ENCODE measurements at regions not wholly inside any gene's neighbourhood (a gene's known extent, or its start where the extent isn't known, plus 50 kb on each side); places are given as distances from the start of the nearest gene placed in this dataset.

GRCh38 chr13:111511219-111511732 lies 190.8 kb downstream of the TEX29 start:
- WGBS, 2 donors = 74 to 80% methylated on average over 3 of the region's 3 CpGs
- ATAC-seq (ENCODE audit: insufficient read depth, low FRiP score) (no peak), DNase-seq (no peak)
- H3K9me3 ChIP-seq (ENCODE audit: control insufficient read depth in 4 of 4, insufficient read depth in 3 of 4, low read length in 3 of 4) = peaks cover 0 to 4% (median 0%) of the 10 kb centered on the region in 4 donors
- TF ChIP-seq, protein P1, sequence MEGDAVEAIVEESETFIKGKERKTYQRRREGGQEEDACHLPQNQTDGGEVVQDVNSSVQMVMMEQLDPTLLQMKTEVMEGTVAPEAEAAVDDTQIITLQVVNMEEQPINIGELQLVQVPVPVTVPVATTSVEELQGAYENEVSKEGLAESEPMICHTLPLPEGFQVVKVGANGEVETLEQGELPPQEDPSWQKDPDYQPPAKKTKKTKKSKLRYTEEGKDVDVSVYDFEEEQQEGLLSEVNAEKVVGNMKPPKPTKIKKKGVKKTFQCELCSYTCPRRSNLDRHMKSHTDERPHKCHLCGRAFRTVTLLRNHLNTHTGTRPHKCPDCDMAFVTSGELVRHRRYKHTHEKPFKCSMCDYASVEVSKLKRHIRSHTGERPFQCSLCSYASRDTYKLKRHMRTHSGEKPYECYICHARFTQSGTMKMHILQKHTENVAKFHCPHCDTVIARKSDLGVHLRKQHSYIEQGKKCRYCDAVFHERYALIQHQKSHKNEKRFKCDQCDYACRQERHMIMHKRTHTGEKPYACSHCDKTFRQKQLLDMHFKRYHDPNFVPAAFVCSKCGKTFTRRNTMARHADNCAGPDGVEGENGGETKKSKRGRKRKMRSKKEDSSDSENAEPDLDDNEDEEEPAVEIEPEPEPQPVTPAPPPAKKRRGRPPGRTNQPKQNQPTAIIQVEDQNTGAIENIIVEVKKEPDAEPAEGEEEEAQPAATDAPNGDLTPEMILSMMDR (IDR thresholded peaks at IDR 0.05; ENCODE audit: control extremely low read depth, extremely low read depth) = no peak
- H3K36me3 ChIP-seq (ENCODE audit: control insufficient read depth in 4 of 4, insufficient read depth in 4 of 4, low read length in 4 of 4) = no peaks in the 10 kb centered on the region
- H3K4me3 ChIP-seq = no peak overlapping the region
- H3K27ac ChIP-seq (ENCODE audit: low read depth in 1 of 2, low read length in 1 of 2) = no peak overlapping the region
- H3K9ac ChIP-seq (ENCODE audit: insufficient read depth in 1 of 2, low read length in 2 of 2) = no peak overlapping the region
- no peaks in the 10 kb centered on the region for H3K4me1 ChIP-seq (ENCODE audit: control insufficient read depth in 5 of 5, insufficient read depth in 5 of 5, low read length in 5 of 5)
- H3K27me3 ChIP-seq (ENCODE audit: control insufficient read depth in 3 of 3, insufficient read depth in 3 of 3, low read length in 2 of 3) = peaks cover 0 to 16% (median 0%) of the 10 kb centered on the region in 3 donors

DNA sequence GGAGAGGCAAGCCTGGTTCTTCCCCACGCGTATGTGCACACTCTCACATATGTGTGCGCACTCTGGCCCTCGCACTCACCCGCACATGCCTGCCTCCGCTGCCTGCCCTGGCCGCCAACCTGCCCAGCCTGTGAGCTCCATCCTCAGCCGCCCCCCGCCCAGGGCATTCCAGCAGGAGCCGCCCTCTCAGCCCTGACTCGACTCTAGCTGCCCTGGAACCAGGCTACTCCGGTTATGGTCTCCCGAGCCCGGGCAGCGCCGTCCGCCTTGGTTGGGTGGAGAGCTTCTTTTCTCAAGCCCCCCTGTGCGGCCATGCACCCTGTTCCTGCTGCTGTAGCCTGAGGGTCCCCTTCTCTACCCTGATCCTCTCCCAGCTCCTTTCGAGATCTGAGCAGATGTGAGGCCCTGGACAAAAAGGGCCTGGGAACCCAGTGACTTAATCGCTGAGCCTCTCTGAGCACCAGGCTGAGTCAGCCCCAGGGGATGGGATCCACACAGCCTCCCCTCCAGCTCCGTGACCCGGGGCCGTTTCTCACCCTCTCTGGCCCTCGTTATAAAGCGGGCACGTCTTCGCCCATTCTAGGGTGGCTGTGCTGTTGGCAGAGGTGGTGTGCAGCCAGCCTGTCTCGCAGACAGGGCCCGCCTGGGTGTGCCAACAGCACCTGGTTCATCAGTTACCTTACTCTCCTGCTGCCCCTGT lies 191.5 kb downstream of the TEX29 start:
- Histone ChIP-seq H3K27me3 (ENCODE audit: control insufficient read depth in 3 of 3, insufficient read depth in 3 of 3, low read length in 2 of 3) (peaks cover 0 to 16% (median 0%) of the 10 kb centered on the region in 3 donors), H3K27ac (ENCODE audit: low read depth in 1 of 2, low read length in 1 of 2) (no peak overlapping the region), H3K4me1 (ENCODE audit: control insufficient read depth in 5 of 5, insufficient read depth in 5 of 5, low read length in 5 of 5) (no peaks in the 10 kb centered on the region), H3K9ac (ENCODE audit: insufficient read depth in 1 of 2, low read length in 2 of 2) (no peak overlapping the region), H3K36me3 (ENCODE audit: control insufficient read depth in 4 of 4, insufficient read depth in 4 of 4, low read length in 4 of 4) (no peaks in the 10 kb centered on the region), H3K9me3 (ENCODE audit: control insufficient read depth in 4 of 4, insufficient read depth in 3 of 4, low read length in 3 of 4) (peaks cover 0 to 4% (median 0%) of the 10 kb centered on the region in 4 donors), H3K4me3 (no peak overlapping the region)
- no peak for ATAC-seq (ENCODE audit: insufficient read depth, low FRiP score)
- DNase-seq = no peak
- TF ChIP-seq, protein P1 (IDR thresholded peaks at IDR 0.05; ENCODE audit: control extremely low read depth, extremely low read depth) = no peak
- 85 to 94% methylated on average over 29 of the region's 29 CpGs for WGBS, 2 donors

GRCh38 chr13:111512707-111513106 lies 192.3 kb downstream of the TEX29 start:
- no peak overlapping the region for H3K4me3 ChIP-seq
- no peak overlapping the region for H3K27ac ChIP-seq (ENCODE audit: low read depth in 1 of 2, low read length in 1 of 2)
- no peak overlapping the region for H3K9ac ChIP-seq (ENCODE audit: insufficient read depth in 1 of 2, low read length in 2 of 2)
- no peaks in the 10 kb centered on the region for H3K36me3 ChIP-seq (ENCODE audit: control insufficient read depth in 4 of 4, insufficient read depth in 4 of 4, low read length in 4 of 4)
- ATAC-seq (ENCODE audit: insufficient read depth, low FRiP score) = no peak
- H3K27me3 ChIP-seq (ENCODE audit: control insufficient read depth in 3 of 3, insufficient read depth in 3 of 3, low read length in 2 of 3) = peaks cover 0 to 14% (median 0%) of the 10 kb centered on the region in 3 donors
- no peak for DNase-seq
- H3K4me1 ChIP-seq (ENCODE audit: control insufficient read depth in 5 of 5, insufficient read depth in 5 of 5, low read length in 5 of 5) = no peaks in the 10 kb centered on the region
- H3K9me3 ChIP-seq (ENCODE audit: control insufficient read depth in 4 of 4, insufficient read depth in 3 of 4, low read length in 3 of 4) = peaks cover 0 to 4% (median 0%) of the 10 kb centered on the region in 4 donors
- 86 to 91% methylated on average over 13 of the region's 13 CpGs for WGBS, 2 donors
- TF ChIP-seq, protein P1 (IDR thresholded peaks at IDR 0.05; ENCODE audit: control extremely low read depth, extremely low read depth) = no peak
